HEK293T (cell line): ENCODE measurements at regions not wholly inside any gene's neighbourhood (a gene's known extent, or its start where the extent isn't known, plus 50 kb on each side); places are given as distances from the start of the nearest gene placed in this dataset.

Experiments used
- BHLHE40 ChIP-seq: fragments of 450-650 bp; IDR thresholded peaks from 2 replicates; pipeline ENCODE4 v1.6.1; 2016; ENCODE audit warnings: mild to moderate bottlenecking, moderate library complexity, borderline replicate concordance
- CTBP1 ChIP-seq: fragments of 450-650 bp; IDR thresholded peaks from 2 replicates; pipeline ENCODE4 v1.6.1; 2016; ENCODE audit warnings: borderline replicate concordance
- ELF4 ChIP-seq: fragments of 450-650 bp; IDR thresholded peaks from 2 replicates; pipeline ENCODE4 v1.6.1; 2017; ENCODE audit warnings: antibody characterized with exemption
- FOXK2 ChIP-seq: fragments of 450-650 bp; IDR thresholded peaks from 2 replicates; pipeline ENCODE4 v1.6.1; 2016; ENCODE audit warnings: mild to moderate bottlenecking
- FOXM1 ChIP-seq: fragments of 450-650 bp; IDR thresholded peaks from 2 replicates; pipeline ENCODE4 v1.6.1; 2017; ENCODE audit warnings: mild to moderate bottlenecking, borderline replicate concordance
- L3MBTL2 ChIP-seq: fragments of 450-650 bp; conservative IDR thresholded peaks from 2 replicates; pipeline ENCODE4 v1.6.1; 2016; ENCODE audit warnings: mild to moderate bottlenecking
- NFRKB ChIP-seq: fragments of 450-650 bp; IDR thresholded peaks from 2 replicates; pipeline ENCODE4 v1.6.1; 2016; ENCODE audit warnings: mild to moderate bottlenecking, moderate library complexity
- SP1 ChIP-seq: fragments of 450-650 bp; IDR thresholded peaks from 2 replicates; pipeline ENCODE4 v1.6.1; 2017
- TARDBP ChIP-seq: fragments of 450-650 bp; IDR thresholded peaks from 2 replicates; pipeline ENCODE4 v1.6.1; 2016
- ZNF384 ChIP-seq: fragments of 450-650 bp; IDR thresholded peaks from 2 replicates; pipeline ENCODE4 v1.6.1; 2016

DNA sequence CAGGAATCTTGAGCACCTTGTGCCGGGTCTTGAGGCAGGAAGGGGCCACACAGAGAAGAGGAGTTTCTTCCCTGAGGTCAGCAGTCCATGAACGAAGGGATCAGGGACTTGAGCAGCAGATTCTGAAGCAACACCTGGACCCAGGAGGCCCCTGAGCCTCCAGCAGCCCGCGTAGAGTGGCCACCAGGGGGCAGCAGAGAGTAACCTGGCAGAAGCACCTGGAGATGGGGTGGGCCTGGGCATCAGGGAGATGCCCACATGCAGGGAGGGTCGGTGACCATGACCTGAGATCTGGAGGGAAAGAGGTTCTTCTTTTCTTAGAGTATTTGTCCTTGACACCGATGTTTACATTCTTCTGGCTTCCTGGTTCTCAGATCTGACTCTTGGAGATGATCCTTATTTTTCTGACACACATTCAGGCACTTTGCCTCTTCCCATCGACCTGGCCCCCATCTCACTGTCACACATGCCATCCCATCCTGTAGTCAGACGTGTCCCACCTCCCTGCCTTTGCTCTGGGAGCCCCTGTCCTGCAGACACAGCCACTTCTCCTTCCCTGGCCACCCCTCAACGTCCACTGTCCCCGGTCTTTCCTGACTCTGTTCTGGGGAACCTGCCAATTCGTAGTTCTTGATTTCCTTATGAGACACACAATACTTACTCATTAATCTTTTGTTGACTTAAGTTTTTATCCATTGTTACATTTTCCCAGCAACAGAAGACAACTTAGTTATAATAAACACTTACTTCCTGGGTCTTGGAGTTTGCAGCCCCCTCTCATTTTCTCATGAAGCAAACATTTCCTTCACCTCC, 66.5 kb downstream of the GGTLC2 start:
- no peak for TF ChIP-seq FOXM1
- no peak for TF ChIP-seq ELF4
- no peak for TF ChIP-seq NFRKB
- TF ChIP-seq L3MBTL2, result no peak
- no peak for TF ChIP-seq FOXK2
- TF ChIP-seq TARDBP, result no peak
- TF ChIP-seq BHLHE40, result no peak
- TF ChIP-seq CTBP1, result no peak
- TF ChIP-seq SP1, result no peak
- TF ChIP-seq ZNF384, result no peak
